ENCODE measurements at regions not wholly inside any gene's neighbourhood (a gene's known extent, or its start where the extent isn't known, plus 50 kb on each side); places are given as distances from the start of the nearest gene placed in this dataset.

- TF ChIP-seq, protein P1, sequence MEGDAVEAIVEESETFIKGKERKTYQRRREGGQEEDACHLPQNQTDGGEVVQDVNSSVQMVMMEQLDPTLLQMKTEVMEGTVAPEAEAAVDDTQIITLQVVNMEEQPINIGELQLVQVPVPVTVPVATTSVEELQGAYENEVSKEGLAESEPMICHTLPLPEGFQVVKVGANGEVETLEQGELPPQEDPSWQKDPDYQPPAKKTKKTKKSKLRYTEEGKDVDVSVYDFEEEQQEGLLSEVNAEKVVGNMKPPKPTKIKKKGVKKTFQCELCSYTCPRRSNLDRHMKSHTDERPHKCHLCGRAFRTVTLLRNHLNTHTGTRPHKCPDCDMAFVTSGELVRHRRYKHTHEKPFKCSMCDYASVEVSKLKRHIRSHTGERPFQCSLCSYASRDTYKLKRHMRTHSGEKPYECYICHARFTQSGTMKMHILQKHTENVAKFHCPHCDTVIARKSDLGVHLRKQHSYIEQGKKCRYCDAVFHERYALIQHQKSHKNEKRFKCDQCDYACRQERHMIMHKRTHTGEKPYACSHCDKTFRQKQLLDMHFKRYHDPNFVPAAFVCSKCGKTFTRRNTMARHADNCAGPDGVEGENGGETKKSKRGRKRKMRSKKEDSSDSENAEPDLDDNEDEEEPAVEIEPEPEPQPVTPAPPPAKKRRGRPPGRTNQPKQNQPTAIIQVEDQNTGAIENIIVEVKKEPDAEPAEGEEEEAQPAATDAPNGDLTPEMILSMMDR (IDR thresholded peaks at IDR 0.05), result no peak
- no peak for TF ChIP-seq POLR2A (IDR thresholded peaks at IDR 0.05)
Observed at GRCh38 chr4:148514581-148514980, 72.4 kb upstream of the NR3C2 start.
